SK-N-SH treated with all-trans-retinoic acid at 6 μM for 48 hours (cell line): ENCODE measurements at regions not wholly inside any gene's neighbourhood (a gene's known extent, or its start where the extent isn't known, plus 50 kb on each side); places are given as distances from the start of the nearest gene placed in this dataset.
"Not testable (repeated sequence)": the region's sequence is repeated elsewhere in the genome, so short reads cannot be mapped to it uniquely, and the experiment has no call there.

Source experiments
- ARNTL ChIP-seq: fragments of 450-650 bp; formaldehyde crosslinking; IDR thresholded peaks from 2 replicates; pipeline ENCODE4 v1.5.0; 2020; ENCODE audit warnings: low read depth, mild to moderate bottlenecking, moderate library complexity, borderline replicate concordance
- BACH2 ChIP-seq: fragments of 250-450 bp; sonication (Bioruptor Pico); IDR thresholded peaks from 2 replicates; pipeline ENCODE4 v1.9.0; 2021; ENCODE audit warnings: mild to moderate bottlenecking, borderline replicate concordance
- CSDC2 ChIP-seq: fragments of 250-450 bp; sonication (Bioruptor Pico); IDR thresholded peaks from 2 replicates; pipeline ENCODE4 v1.5.0; 2020; ENCODE audit warnings: mild to moderate bottlenecking, moderate library complexity
- ISL1 ChIP-seq: fragments of 250-450 bp; sonication (Bioruptor Pico); IDR thresholded peaks from 2 replicates; pipeline ENCODE4 v2.1.2; 2022; ENCODE audit warnings: mild to moderate bottlenecking, moderate library complexity
- OSR1 ChIP-seq: fragments of 250-450 bp; sonication (Bioruptor Pico); IDR thresholded peaks from 2 replicates; pipeline ENCODE4 v1.8.0; 2022; ENCODE audit warnings: moderate library complexity, mild to moderate bottlenecking, inconsistent platforms
- RARB ChIP-seq: fragments of 250-450 bp; sonication (Bioruptor Pico); IDR thresholded peaks from 2 replicates; pipeline ENCODE4 v1.8.0; 2021; ENCODE audit warnings: mild to moderate bottlenecking, moderate library complexity
- SNAI2 ChIP-seq: fragments of 250-450 bp; sonication (Bioruptor Pico); IDR thresholded peaks from 2 replicates; pipeline ENCODE4 v1.5.0; 2020; ENCODE audit warnings: mild to moderate bottlenecking, moderate library complexity
- TOX ChIP-seq: fragments of 250-450 bp; sonication (Bioruptor Pico); IDR thresholded peaks from 2 replicates; pipeline ENCODE4 v1.8.0; 2021; ENCODE audit warnings: mild to moderate bottlenecking, moderate library complexity, borderline replicate concordance
- ZFP3 ChIP-seq: fragments of 250-450 bp; sonication (Bioruptor Pico); IDR thresholded peaks from 2 replicates; pipeline ENCODE4 v1.5.0; 2020; ENCODE audit warnings: mild to moderate bottlenecking, moderate library complexity
- ZNF565 ChIP-seq: fragments of 450-650 bp; formaldehyde crosslinking; conservative IDR thresholded peaks from 2 replicates; pipeline ENCODE4 v1.5.0; 2020; ENCODE audit warnings: low read depth, mild to moderate bottlenecking, moderate library complexity
- ZNF8 ChIP-seq: fragments of 450-650 bp; formaldehyde crosslinking; IDR thresholded peaks from 2 replicates; pipeline ENCODE4 v1.5.0; 2020; ENCODE audit warnings: mild to moderate bottlenecking, moderate library complexity
- TF ChIP-seq, protein P1 (sequence below): fragments of 250-450 bp; sonication (Bioruptor Pico); IDR thresholded peaks from 2 replicates; pipeline ENCODE4 v1.8.0; 2020; ENCODE audit warnings: mild to moderate bottlenecking, moderate library complexity, borderline replicate concordance
- TF ChIP-seq, protein P2 (sequence below): fragments of 250-450 bp; sonication (Bioruptor Pico); IDR thresholded peaks from 2 replicates; pipeline ENCODE4 v1.5.0; 2020; ENCODE audit warnings: mild to moderate bottlenecking, moderate library complexity

DNA sequence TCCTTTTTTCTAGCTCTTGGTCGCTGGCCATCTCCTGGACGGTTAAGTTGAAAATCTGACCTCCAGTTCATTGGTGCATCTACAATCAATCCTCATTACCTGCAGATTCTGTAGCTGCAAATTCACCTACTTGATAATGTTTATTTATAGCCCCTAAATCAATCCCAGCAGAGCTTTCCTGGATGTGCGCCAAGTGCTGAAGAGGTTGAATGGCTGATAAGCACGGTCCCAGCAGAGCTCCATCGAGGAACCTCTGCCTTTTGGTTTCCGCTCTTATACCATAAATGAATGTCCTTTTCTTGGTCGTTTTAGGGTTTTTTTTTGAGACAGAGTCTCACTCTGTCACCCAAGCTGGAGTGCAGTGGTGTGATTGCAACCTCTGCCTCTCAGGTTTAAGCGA, 99.8 kb upstream of the ALDH3B2 start:
- not testable (repeated sequence) for TF ChIP-seq ISL1; ARNTL (CRISPR knock-in tag); OSR1; TOX (CRISPR knock-in tag); RARB (CRISPR knock-in tag); ZFP3 (CRISPR knock-in tag); ZNF565; BACH2 (CRISPR knock-in tag); CSDC2 (CRISPR knock-in tag); ZNF8 (CRISPR knock-in tag); SNAI2 (CRISPR knock-in tag)
- TF ChIP-seq, protein P1, sequence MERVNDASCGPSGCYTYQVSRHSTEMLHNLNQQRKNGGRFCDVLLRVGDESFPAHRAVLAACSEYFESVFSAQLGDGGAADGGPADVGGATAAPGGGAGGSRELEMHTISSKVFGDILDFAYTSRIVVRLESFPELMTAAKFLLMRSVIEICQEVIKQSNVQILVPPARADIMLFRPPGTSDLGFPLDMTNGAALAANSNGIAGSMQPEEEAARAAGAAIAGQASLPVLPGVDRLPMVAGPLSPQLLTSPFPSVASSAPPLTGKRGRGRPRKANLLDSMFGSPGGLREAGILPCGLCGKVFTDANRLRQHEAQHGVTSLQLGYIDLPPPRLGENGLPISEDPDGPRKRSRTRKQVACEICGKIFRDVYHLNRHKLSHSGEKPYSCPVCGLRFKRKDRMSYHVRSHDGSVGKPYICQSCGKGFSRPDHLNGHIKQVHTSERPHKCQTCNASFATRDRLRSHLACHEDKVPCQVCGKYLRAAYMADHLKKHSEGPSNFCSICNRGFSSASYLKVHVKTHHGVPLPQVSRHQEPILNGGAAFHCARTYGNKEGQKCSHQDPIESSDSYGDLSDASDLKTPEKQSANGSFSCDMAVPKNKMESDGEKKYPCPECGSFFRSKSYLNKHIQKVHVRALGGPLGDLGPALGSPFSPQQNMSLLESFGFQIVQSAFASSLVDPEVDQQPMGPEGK (CRISPR knock-in tag), result not testable (repeated sequence)
- TF ChIP-seq, protein P2, sequence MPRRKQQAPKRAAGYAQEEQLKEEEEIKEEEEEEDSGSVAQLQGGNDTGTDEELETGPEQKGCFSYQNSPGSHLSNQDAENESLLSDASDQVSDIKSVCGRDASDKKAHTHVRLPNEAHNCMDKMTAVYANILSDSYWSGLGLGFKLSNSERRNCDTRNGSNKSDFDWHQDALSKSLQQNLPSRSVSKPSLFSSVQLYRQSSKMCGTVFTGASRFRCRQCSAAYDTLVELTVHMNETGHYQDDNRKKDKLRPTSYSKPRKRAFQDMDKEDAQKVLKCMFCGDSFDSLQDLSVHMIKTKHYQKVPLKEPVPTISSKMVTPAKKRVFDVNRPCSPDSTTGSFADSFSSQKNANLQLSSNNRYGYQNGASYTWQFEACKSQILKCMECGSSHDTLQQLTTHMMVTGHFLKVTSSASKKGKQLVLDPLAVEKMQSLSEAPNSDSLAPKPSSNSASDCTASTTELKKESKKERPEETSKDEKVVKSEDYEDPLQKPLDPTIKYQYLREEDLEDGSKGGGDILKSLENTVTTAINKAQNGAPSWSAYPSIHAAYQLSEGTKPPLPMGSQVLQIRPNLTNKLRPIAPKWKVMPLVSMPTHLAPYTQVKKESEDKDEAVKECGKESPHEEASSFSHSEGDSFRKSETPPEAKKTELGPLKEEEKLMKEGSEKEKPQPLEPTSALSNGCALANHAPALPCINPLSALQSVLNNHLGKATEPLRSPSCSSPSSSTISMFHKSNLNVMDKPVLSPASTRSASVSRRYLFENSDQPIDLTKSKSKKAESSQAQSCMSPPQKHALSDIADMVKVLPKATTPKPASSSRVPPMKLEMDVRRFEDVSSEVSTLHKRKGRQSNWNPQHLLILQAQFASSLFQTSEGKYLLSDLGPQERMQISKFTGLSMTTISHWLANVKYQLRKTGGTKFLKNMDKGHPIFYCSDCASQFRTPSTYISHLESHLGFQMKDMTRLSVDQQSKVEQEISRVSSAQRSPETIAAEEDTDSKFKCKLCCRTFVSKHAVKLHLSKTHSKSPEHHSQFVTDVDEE (CRISPR knock-in tag), result not testable (repeated sequence)
